ENCODE measurements at regions not wholly inside any gene's neighbourhood (a gene's known extent, or its start where the extent isn't known, plus 50 kb on each side); places are given as distances from the start of the nearest gene placed in this dataset.

- DNase-seq = no peak
Measured at GRCh38 chr7:31284106-31284505, 56.4 kb downstream of the NEUROD6 start.

GRCh38 chr7:31271641-31272405 lies 68.7 kb downstream of the NEUROD6 start:
- DNase-seq = no peak

GRCh38 chr7:31267486-31267885 lies 73.0 kb downstream of the NEUROD6 start:
- DNase-seq = no peak

- no peak for DNase-seq
Measured at GRCh38 chr7:31263338-31263737, 77.2 kb downstream of the NEUROD6 start.

GRCh38 chr7:31261341-31261740 lies 79.2 kb downstream of the NEUROD6 start:
- no peak for DNase-seq

- no peak for DNase-seq
Measured at GRCh38 chr7:31260851-31261250, 79.7 kb downstream of the NEUROD6 start.

- DNase-seq = no peak
Measured at GRCh38 chr7:31258391-31258790, 82.1 kb downstream of the NEUROD6 start.

GRCh38 chr7:31256506-31256905 lies 84.0 kb downstream of the NEUROD6 start:
- no peak for DNase-seq

GRCh38 chr7:31254926-31255325 lies 85.6 kb downstream of the NEUROD6 start:
- DNase-seq = no peak

GRCh38 chr7:31253532-31253931 lies 87.0 kb downstream of the NEUROD6 start:
- DNase-seq = no peak

GRCh38 chr7:31251441-31251840 lies 89.1 kb downstream of the NEUROD6 start:
- no peak for DNase-seq

- no peak for DNase-seq
Measured at GRCh38 chr7:31249671-31250070, 90.9 kb downstream of the NEUROD6 start.

- DNase-seq = no peak
Measured at GRCh38 chr7:31236868-31237267, 103.7 kb downstream of the NEUROD6 start.

GRCh38 chr7:31234836-31235605 lies 105.5 kb downstream of the NEUROD6 start:
- DNase-seq = no peak

GRCh38 chr7:31228957-31229356 lies 111.6 kb downstream of the NEUROD6 start:
- no peak for DNase-seq

GRCh38 chr7:31214751-31215150 lies 125.8 kb downstream of the NEUROD6 start:
- DNase-seq = no peak

- DNase-seq = no peak
Measured at GRCh38 chr7:31211281-31211680, 129.2 kb downstream of the NEUROD6 start.

GRCh38 chr7:31204071-31204470 lies 136.5 kb downstream of the NEUROD6 start:
- DNase-seq = no peak

- no peak for DNase-seq
Measured at GRCh38 chr7:31203551-31203950, 137.0 kb downstream of the NEUROD6 start.

- DNase-seq = no peak
Measured at GRCh38 chr7:31202801-31203200, 137.7 kb downstream of the NEUROD6 start.

GRCh38 chr7:31192986-31193385 lies 140.9 kb downstream of the ADCYAP1R1 start:
- DNase-seq = peak; percentile 89

GRCh38 chr7:31190906-31191305 lies 138.8 kb downstream of the ADCYAP1R1 start:
- DNase-seq = no peak

- DNase-seq = no peak
Measured at GRCh38 chr7:31186202-31186601, 134.1 kb downstream of the ADCYAP1R1 start.

GRCh38 chr7:31175672-31176071 lies 123.6 kb downstream of the ADCYAP1R1 start:
- DNase-seq = no peak

Measured in islet precursor cell (in vitro differentiated cells).